SK-N-SH treated with all-trans-retinoic acid at 6 μM for 48 hours (cell line): ENCODE measurements at regions not wholly inside any gene's neighbourhood (a gene's known extent, or its start where the extent isn't known, plus 50 kb on each side); places are given as distances from the start of the nearest gene placed in this dataset.

Source experiments
- CREB5 ChIP-seq: fragments of 250-450 bp; sonication (Bioruptor Pico); IDR thresholded peaks from 2 replicates; pipeline ENCODE4 v1.5.1; 2020; ENCODE audit warnings: low read depth, mild to moderate bottlenecking, moderate library complexity
- CSDC2 ChIP-seq: fragments of 250-450 bp; sonication (Bioruptor Pico); IDR thresholded peaks from 2 replicates; pipeline ENCODE4 v1.5.0; 2020; ENCODE audit warnings: mild to moderate bottlenecking, moderate library complexity
- ESRRG ChIP-seq: fragments of 250-450 bp; sonication (Bioruptor Pico); IDR thresholded peaks from 2 replicates; pipeline ENCODE4 v1.6.1; 2021; ENCODE audit warnings: mild to moderate bottlenecking
- GLIS3 ChIP-seq: fragments of 250-450 bp; sonication (Bioruptor Pico); IDR thresholded peaks from 2 replicates; pipeline ENCODE4 v1.5.0; 2020; ENCODE audit warnings: mild to moderate bottlenecking, moderate library complexity
- ISL1 ChIP-seq: fragments of 250-450 bp; sonication (Bioruptor Pico); IDR thresholded peaks from 2 replicates; pipeline ENCODE4 v2.1.2; 2022; ENCODE audit warnings: mild to moderate bottlenecking, moderate library complexity
- OSR1 ChIP-seq: fragments of 250-450 bp; sonication (Bioruptor Pico); IDR thresholded peaks from 2 replicates; pipeline ENCODE4 v1.8.0; 2022; ENCODE audit warnings: moderate library complexity, mild to moderate bottlenecking, inconsistent platforms
- PPARA ChIP-seq: fragments of 250-450 bp; sonication (Bioruptor Pico); IDR thresholded peaks from 2 replicates; pipeline ENCODE4 v1.5.0; 2020; ENCODE audit warnings: mild to moderate bottlenecking, borderline replicate concordance
- RARB ChIP-seq: fragments of 250-450 bp; sonication (Bioruptor Pico); IDR thresholded peaks from 2 replicates; pipeline ENCODE4 v1.8.0; 2021; ENCODE audit warnings: mild to moderate bottlenecking, moderate library complexity
- TOX ChIP-seq: fragments of 250-450 bp; sonication (Bioruptor Pico); IDR thresholded peaks from 2 replicates; pipeline ENCODE4 v1.8.0; 2021; ENCODE audit warnings: mild to moderate bottlenecking, moderate library complexity, borderline replicate concordance
- ZFP30 ChIP-seq: fragments of 450-650 bp; formaldehyde crosslinking; IDR thresholded peaks from 2 replicates; pipeline ENCODE4 v1.5.0; 2022; ENCODE audit warnings: mild to moderate bottlenecking, moderate library complexity
- ZNF70 ChIP-seq: fragments of 450-650 bp; formaldehyde crosslinking; IDR thresholded peaks from 2 replicates; pipeline ENCODE4 v1.5.0; 2020; ENCODE audit warnings: mild to moderate bottlenecking, moderate library complexity
- TF ChIP-seq, protein P1 (sequence below): fragments of 250-450 bp; sonication (Bioruptor Pico); IDR thresholded peaks from 2 replicates; pipeline ENCODE4 v1.8.0; 2020; ENCODE audit warnings: mild to moderate bottlenecking, moderate library complexity, borderline replicate concordance

- TF ChIP-seq, protein P1, sequence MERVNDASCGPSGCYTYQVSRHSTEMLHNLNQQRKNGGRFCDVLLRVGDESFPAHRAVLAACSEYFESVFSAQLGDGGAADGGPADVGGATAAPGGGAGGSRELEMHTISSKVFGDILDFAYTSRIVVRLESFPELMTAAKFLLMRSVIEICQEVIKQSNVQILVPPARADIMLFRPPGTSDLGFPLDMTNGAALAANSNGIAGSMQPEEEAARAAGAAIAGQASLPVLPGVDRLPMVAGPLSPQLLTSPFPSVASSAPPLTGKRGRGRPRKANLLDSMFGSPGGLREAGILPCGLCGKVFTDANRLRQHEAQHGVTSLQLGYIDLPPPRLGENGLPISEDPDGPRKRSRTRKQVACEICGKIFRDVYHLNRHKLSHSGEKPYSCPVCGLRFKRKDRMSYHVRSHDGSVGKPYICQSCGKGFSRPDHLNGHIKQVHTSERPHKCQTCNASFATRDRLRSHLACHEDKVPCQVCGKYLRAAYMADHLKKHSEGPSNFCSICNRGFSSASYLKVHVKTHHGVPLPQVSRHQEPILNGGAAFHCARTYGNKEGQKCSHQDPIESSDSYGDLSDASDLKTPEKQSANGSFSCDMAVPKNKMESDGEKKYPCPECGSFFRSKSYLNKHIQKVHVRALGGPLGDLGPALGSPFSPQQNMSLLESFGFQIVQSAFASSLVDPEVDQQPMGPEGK (CRISPR knock-in tag) = no peak
- no peak for TF ChIP-seq CREB5 (CRISPR knock-in tag)
- no peak for TF ChIP-seq ZFP30
- no peak for TF ChIP-seq TOX (CRISPR knock-in tag)
- TF ChIP-seq ISL1 (CRISPR knock-in tag) = no peak
- no peak for TF ChIP-seq RARB
- TF ChIP-seq CSDC2 (CRISPR knock-in tag) = no peak
- no peak for TF ChIP-seq PPARA (CRISPR knock-in tag)
- no peak for TF ChIP-seq GLIS3 (CRISPR knock-in tag)
- TF ChIP-seq OSR1 = no peak
- no peak for TF ChIP-seq ZNF70
- no peak for TF ChIP-seq ESRRG (CRISPR knock-in tag)
Measured at GRCh38 chr11:32216749-32217148, 125.9 kb downstream of the RCN1 start.
